Loucy (cell line): ENCODE measurements at regions not wholly inside any gene's neighbourhood (a gene's known extent, or its start where the extent isn't known, plus 50 kb on each side); places are given as distances from the start of the nearest gene placed in this dataset.

Experiments
- EZH2phosphoT487 ChIP-seq: fragments of 200-600 bp; IDR thresholded peaks from 2 replicates; pipeline ENCODE4 v1.6.1; 2018; ENCODE audit warnings: antibody characterized with exemption, mild to moderate bottlenecking, moderate library complexity, borderline replicate concordance
- TF ChIP-seq, protein P1 (sequence below): fragments of 200-600 bp; sonication (generic); conservative IDR thresholded peaks from 2 replicates; pipeline ENCODE4 v1.5.1; 2014; ENCODE audit warnings: mild to moderate bottlenecking, antibody characterized with exemption, low read length

- TF ChIP-seq, protein P1, sequence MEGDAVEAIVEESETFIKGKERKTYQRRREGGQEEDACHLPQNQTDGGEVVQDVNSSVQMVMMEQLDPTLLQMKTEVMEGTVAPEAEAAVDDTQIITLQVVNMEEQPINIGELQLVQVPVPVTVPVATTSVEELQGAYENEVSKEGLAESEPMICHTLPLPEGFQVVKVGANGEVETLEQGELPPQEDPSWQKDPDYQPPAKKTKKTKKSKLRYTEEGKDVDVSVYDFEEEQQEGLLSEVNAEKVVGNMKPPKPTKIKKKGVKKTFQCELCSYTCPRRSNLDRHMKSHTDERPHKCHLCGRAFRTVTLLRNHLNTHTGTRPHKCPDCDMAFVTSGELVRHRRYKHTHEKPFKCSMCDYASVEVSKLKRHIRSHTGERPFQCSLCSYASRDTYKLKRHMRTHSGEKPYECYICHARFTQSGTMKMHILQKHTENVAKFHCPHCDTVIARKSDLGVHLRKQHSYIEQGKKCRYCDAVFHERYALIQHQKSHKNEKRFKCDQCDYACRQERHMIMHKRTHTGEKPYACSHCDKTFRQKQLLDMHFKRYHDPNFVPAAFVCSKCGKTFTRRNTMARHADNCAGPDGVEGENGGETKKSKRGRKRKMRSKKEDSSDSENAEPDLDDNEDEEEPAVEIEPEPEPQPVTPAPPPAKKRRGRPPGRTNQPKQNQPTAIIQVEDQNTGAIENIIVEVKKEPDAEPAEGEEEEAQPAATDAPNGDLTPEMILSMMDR, result no peak
- no peak for TF ChIP-seq EZH2phosphoT487
These were observed 385.1 kb downstream of the IRS2 start for GRCh38 chr13:109401307-109401706.
